ENCODE measurements at regions not wholly inside any gene's neighbourhood (a gene's known extent, or its start where the extent isn't known, plus 50 kb on each side); places are given as distances from the start of the nearest gene placed in this dataset.
A peak's percentile ranks its signal among the peaks of the same experiment; 100 is the strongest.
"Not testable (repeated sequence)": the region's sequence is repeated elsewhere in the genome, so short reads cannot be mapped to it uniquely, and the experiment has no call there.

- intact Hi-C loops (cut with DNase I), result no loop called here
- DNase-seq, result no peak
Measured at GRCh38 chr1:189774721-189775287, 702.9 kb downstream of the BRINP3 start.

GRCh38 chr1:189775343-189775742 lies 702.3 kb downstream of the BRINP3 start:
- intact Hi-C loops (cut with DNase I), result no loop called here

GRCh38 chr1:189779034-189779433 lies 698.6 kb downstream of the BRINP3 start:
- no peak for DNase-seq
- intact Hi-C loops (cut with DNase I), result no loop called here

More at GRCh38 chr1:189775343-189775742, 702.3 kb downstream of the BRINP3 start:
- DNase-seq, result no peak

GRCh38 chr1:189782295-189782694 lies 695.4 kb downstream of the BRINP3 start:
- intact Hi-C loops (cut with DNase I), result no loop called here
- DNase-seq, result no peak

- DNase-seq, result no peak
- intact Hi-C loops (cut with DNase I), result no loop called here
Measured at GRCh38 chr1:189783456-189783855, 694.2 kb downstream of the BRINP3 start.

GRCh38 chr1:189786761-189787160 lies 690.9 kb downstream of the BRINP3 start:
- DNase-seq, result no peak
- intact Hi-C loops (cut with DNase I), result no loop called here

GRCh38 chr1:189787201-189787600 lies 690.5 kb downstream of the BRINP3 start:
- peak in 7 of 10 donors; percentile 16 to 90 (median 31) for DNase-seq
- intact Hi-C loops (cut with DNase I), result no loop called here

GRCh38 chr1:189790335-189790734 lies 687.3 kb downstream of the BRINP3 start:
- intact Hi-C loops (cut with DNase I), result no loop called here
- DNase-seq, result no peak

- DNase-seq, result no peak
- intact Hi-C loops (cut with DNase I), result no loop called here
Measured at GRCh38 chr1:189803364-189803763, 674.3 kb downstream of the BRINP3 start.

- intact Hi-C loops (cut with DNase I), result no loop called here
- DNase-seq, result no peak
Measured at GRCh38 chr1:189804352-189804751, 673.3 kb downstream of the BRINP3 start.

GRCh38 chr1:189805735-189806134 lies 671.9 kb downstream of the BRINP3 start:
- DNase-seq, result no peak
- intact Hi-C loops (cut with DNase I), result no loop called here

GRCh38 chr1:189810639-189811038 lies 667.0 kb downstream of the BRINP3 start:
- intact Hi-C loops (cut with DNase I), result not testable (repeated sequence)
- DNase-seq, result peak in 2 of 10 donors; percentile 61 to 69

GRCh38 chr1:189811960-189812359 lies 665.7 kb downstream of the BRINP3 start:
- intact Hi-C loops (cut with DNase I), result no loop called here
- DNase-seq, result no peak

- intact Hi-C loops (cut with DNase I), result no loop called here
- no peak for DNase-seq
Measured at GRCh38 chr1:189816558-189816957, 661.1 kb downstream of the BRINP3 start.

- no peak for DNase-seq
- intact Hi-C loops (cut with DNase I), result no loop called here
Measured at GRCh38 chr1:189819751-189820150, 657.9 kb downstream of the BRINP3 start.

- no peak for DNase-seq
- intact Hi-C loops (cut with DNase I), result no loop called here
Measured at GRCh38 chr1:189821833-189822232, 655.8 kb downstream of the BRINP3 start.

GRCh38 chr1:189834813-189835212 lies 642.9 kb downstream of the BRINP3 start:
- intact Hi-C loops (cut with DNase I), result no loop called here
- DNase-seq, result no peak

- intact Hi-C loops (cut with DNase I), result no loop called here
- no peak for DNase-seq
Measured at GRCh38 chr1:189847613-189848012, 630.1 kb downstream of the BRINP3 start.

- DNase-seq, result no peak
- intact Hi-C loops (cut with DNase I), result no loop called here
Measured at GRCh38 chr1:189851806-189852367, 625.8 kb downstream of the BRINP3 start.

GRCh38 chr1:189859385-189859977 lies 618.2 kb downstream of the BRINP3 start:
- DNase-seq, result peak in 2 of 10 donors; percentile 43 to 44
- intact Hi-C loops (cut with DNase I), result no loop called here

GRCh38 chr1:189866606-189867005 lies 611.1 kb downstream of the BRINP3 start:
- intact Hi-C loops (cut with DNase I), result no loop called here
- no peak for DNase-seq

- intact Hi-C loops (cut with DNase I), result no loop called here
- no peak for DNase-seq
Measured at GRCh38 chr1:189868021-189868420, 609.6 kb downstream of the BRINP3 start.
